Skeletal muscle satellite cell (primary cell): ENCODE measurements at regions not wholly inside any gene's neighbourhood (a gene's known extent, or its start where the extent isn't known, plus 50 kb on each side); places are given as distances from the start of the nearest gene placed in this dataset.

ENCODE experiments used
- H3K27me3 ChIP-seq: 2 replicates; pipeline ENCODE4 v1.7.0; 2013; ENCODE audit warnings: low read length; ENCODE audit not compliant: control insufficient read depth, insufficient read depth
- H3K36me3 ChIP-seq: 2 replicates; pipeline ENCODE4 v1.7.0; 2013; ENCODE audit warnings: mild to moderate bottlenecking, control low read depth, low read length; ENCODE audit not compliant: insufficient read depth
- H3K4me1 ChIP-seq: 2 replicates; pipeline ENCODE4 v1.7.0; 2013; ENCODE audit warnings: low read length; ENCODE audit not compliant: control insufficient read depth, insufficient read depth
- H3K4me2 ChIP-seq: 2 replicates; pipeline ENCODE4 v1.7.0; 2013; ENCODE audit warnings: mild to moderate bottlenecking, low read length
- H3K4me3 ChIP-seq: 2 replicates; pipeline ENCODE4 v1.7.0; 2013; ENCODE audit warnings: low read length
- H3K9ac ChIP-seq: 2 replicates; pipeline ENCODE4 v1.7.0; 2013; ENCODE audit warnings: mild to moderate bottlenecking, low read depth, low read length, moderate library complexity
- H3K9me3 ChIP-seq: replicated peaks from 2 replicates; pipeline ENCODE4 v1.7.0; 2013; ENCODE audit warnings: mild to moderate bottlenecking, control low read depth, low read length

- Histone ChIP-seq H3K4me2 (no peak overlapping the region), H3K27me3 (peaks cover 8% of the 10 kb centered on the region), H3K36me3 (no peaks in the 10 kb centered on the region), H3K4me1 (no peaks in the 10 kb centered on the region), H3K4me3 (no peak overlapping the region), H3K9me3 (no peaks in the 10 kb centered on the region), H3K9ac (no peak overlapping the region)
These were observed 174.5 kb upstream of the C1QTNF7 start for GRCh38 chr4:15253349-15253748.

GRCh38 chr4:15254236-15254880 is 173.5 kb upstream of the C1QTNF7 start:
- H3K9ac ChIP-seq = no peak overlapping the region

GRCh38 chr4:15255537-15255936 is 172.3 kb upstream of the C1QTNF7 start:
- H3K9ac ChIP-seq = no peak overlapping the region
- no peak overlapping the region for H3K4me2 ChIP-seq
- H3K36me3 ChIP-seq = no peaks in the 10 kb centered on the region

More at GRCh38 chr4:15254236-15254880, 173.5 kb upstream of the C1QTNF7 start:
- no peaks in the 10 kb centered on the region for H3K9me3 ChIP-seq
- no peaks in the 10 kb centered on the region for H3K4me1 ChIP-seq
- H3K27me3 ChIP-seq = peaks cover 8% of the 10 kb centered on the region
- H3K4me2 ChIP-seq = no peak overlapping the region
- no peaks in the 10 kb centered on the region for H3K36me3 ChIP-seq
- no peak overlapping the region for H3K4me3 ChIP-seq

GRCh38 chr4:15260758-15261157 is 167.1 kb upstream of the C1QTNF7 start:
- Histone ChIP-seq H3K9me3 (no peaks in the 10 kb centered on the region), H3K4me2 (no peak overlapping the region), H3K9ac (no peak overlapping the region), H3K36me3 (no peaks in the 10 kb centered on the region), H3K4me1 (no peaks in the 10 kb centered on the region), H3K4me3 (no peak overlapping the region), H3K27me3 (peaks cover 2% of the 10 kb centered on the region)

More at GRCh38 chr4:15255537-15255936, 172.3 kb upstream of the C1QTNF7 start:
- Histone ChIP-seq H3K4me3 (no peak overlapping the region), H3K9me3 (no peaks in the 10 kb centered on the region), H3K4me1 (no peaks in the 10 kb centered on the region), H3K27me3 (peaks cover 8% of the 10 kb centered on the region)

- no peaks in the 10 kb centered on the region for H3K9me3 ChIP-seq
- no peak overlapping the region for H3K4me3 ChIP-seq
- no peaks in the 10 kb centered on the region for H3K4me1 ChIP-seq
- no peak overlapping the region for H3K4me2 ChIP-seq
- H3K9ac ChIP-seq = no peak overlapping the region
- no peaks in the 10 kb centered on the region for H3K36me3 ChIP-seq
- H3K27me3 ChIP-seq = no peaks in the 10 kb centered on the region
These were observed 165.4 kb upstream of the C1QTNF7 start for GRCh38 chr4:15262396-15262795.

GRCh38 chr4:15270201-15270600 is 157.6 kb upstream of the C1QTNF7 start:
- H3K36me3 ChIP-seq = no peaks in the 10 kb centered on the region
- no peak overlapping the region for H3K4me2 ChIP-seq
- H3K4me1 ChIP-seq = no peaks in the 10 kb centered on the region
- H3K9me3 ChIP-seq = no peaks in the 10 kb centered on the region
- no peaks in the 10 kb centered on the region for H3K27me3 ChIP-seq
- no peak overlapping the region for H3K4me3 ChIP-seq
- H3K9ac ChIP-seq = no peak overlapping the region

- no peak overlapping the region for H3K4me3 ChIP-seq
- H3K4me2 ChIP-seq = no peak overlapping the region
- H3K9me3 ChIP-seq = no peaks in the 10 kb centered on the region
- no peaks in the 10 kb centered on the region for H3K27me3 ChIP-seq
- H3K9ac ChIP-seq = no peak overlapping the region
- H3K36me3 ChIP-seq = no peaks in the 10 kb centered on the region
- no peaks in the 10 kb centered on the region for H3K4me1 ChIP-seq
These were observed 141.8 kb upstream of the C1QTNF7 start for GRCh38 chr4:15286041-15286440.

- no peaks in the 10 kb centered on the region for H3K9me3 ChIP-seq
- no peaks in the 10 kb centered on the region for H3K4me1 ChIP-seq
- no peak overlapping the region for H3K4me2 ChIP-seq
- H3K4me3 ChIP-seq = no peak overlapping the region
- no peaks in the 10 kb centered on the region for H3K36me3 ChIP-seq
- no peaks in the 10 kb centered on the region for H3K27me3 ChIP-seq
- H3K9ac ChIP-seq = no peak overlapping the region
These were observed 136.7 kb upstream of the C1QTNF7 start for GRCh38 chr4:15291122-15291521.

- Histone ChIP-seq H3K4me3 (no peak overlapping the region), H3K4me2 (no peak overlapping the region), H3K4me1 (no peaks in the 10 kb centered on the region), H3K9ac (no peak overlapping the region), H3K27me3 (no peaks in the 10 kb centered on the region), H3K36me3 (no peaks in the 10 kb centered on the region), H3K9me3 (no peaks in the 10 kb centered on the region)
These were observed 134.1 kb upstream of the C1QTNF7 start for GRCh38 chr4:15293711-15294110.

GRCh38 chr4:15294202-15294601 is 133.6 kb upstream of the C1QTNF7 start:
- Histone ChIP-seq H3K4me3 (no peak overlapping the region), H3K4me1 (no peaks in the 10 kb centered on the region)

GRCh38 chr4:15294832-15295231 is 133.0 kb upstream of the C1QTNF7 start:
- Histone ChIP-seq H3K27me3 (no peaks in the 10 kb centered on the region), H3K4me3 (no peak overlapping the region)

More at GRCh38 chr4:15294202-15294601, 133.6 kb upstream of the C1QTNF7 start:
- H3K9me3 ChIP-seq = no peaks in the 10 kb centered on the region
- H3K4me2 ChIP-seq = no peak overlapping the region
- H3K36me3 ChIP-seq = no peaks in the 10 kb centered on the region
- no peaks in the 10 kb centered on the region for H3K27me3 ChIP-seq
- no peak overlapping the region for H3K9ac ChIP-seq

GRCh38 chr4:15295421-15296162 is 132.2 kb upstream of the C1QTNF7 start:
- Histone ChIP-seq H3K9me3 (no peaks in the 10 kb centered on the region), H3K27me3 (no peaks in the 10 kb centered on the region)

More at GRCh38 chr4:15294832-15295231, 133.0 kb upstream of the C1QTNF7 start:
- Histone ChIP-seq H3K9ac (no peak overlapping the region), H3K4me2 (no peak overlapping the region), H3K4me1 (no peaks in the 10 kb centered on the region), H3K9me3 (no peaks in the 10 kb centered on the region), H3K36me3 (no peaks in the 10 kb centered on the region)

More at GRCh38 chr4:15295421-15296162, 132.2 kb upstream of the C1QTNF7 start:
- Histone ChIP-seq H3K4me3 (no peak overlapping the region), H3K9ac (no peak overlapping the region), H3K4me1 (no peaks in the 10 kb centered on the region), H3K36me3 (no peaks in the 10 kb centered on the region), H3K4me2 (no peak overlapping the region)
